KMS-11 (cell line): ENCODE measurements at regions not wholly inside any gene's neighbourhood (a gene's known extent, or its start where the extent isn't known, plus 50 kb on each side); places are given as distances from the start of the nearest gene placed in this dataset.
"Not testable (repeated sequence)": the region's sequence is repeated elsewhere in the genome, so short reads cannot be mapped to it uniquely, and the experiment has no call there.

Experiments
- H2AFZ ChIP-seq: fragments of 200-600 bp; sonication (generic); 2 replicates; pipeline ENCODE4 v1.6.1; 2016; ENCODE audit warnings: antibody characterized with exemption, mixed run types, low read depth
- H3K27ac ChIP-seq: fragments of 200-600 bp; sonication (generic); 2 replicates; pipeline ENCODE4 v1.6.1; 2016; ENCODE audit warnings: mild to moderate bottlenecking, mixed run types
- H3K27me3 ChIP-seq: fragments of 200-600 bp; sonication (generic); 2 replicates; pipeline ENCODE4 v1.6.1; 2017; ENCODE audit warnings: mild to moderate bottlenecking, low read depth, mixed run types, moderate library complexity; ENCODE audit not compliant: insufficient read depth
- H3K36me3 ChIP-seq: fragments of 200-600 bp; sonication (generic); 2 replicates; pipeline ENCODE4 v1.6.1; 2017; ENCODE audit warnings: mild to moderate bottlenecking, mixed run types; ENCODE audit not compliant: insufficient read depth
- H3K4me1 ChIP-seq: fragments of 200-600 bp; sonication (generic); 2 replicates; pipeline ENCODE4 v1.6.1; 2016; ENCODE audit warnings: mild to moderate bottlenecking, low read depth, mixed run types; ENCODE audit not compliant: poor library complexity, severe bottlenecking
- H3K4me2 ChIP-seq: fragments of 200-600 bp; sonication (generic); 2 replicates; pipeline ENCODE4 v1.7.0; 2016; ENCODE audit warnings: mild to moderate bottlenecking, mixed run types
- H3K4me3 ChIP-seq: fragments of 200-600 bp; sonication (generic); IDR thresholded peaks from 2 replicates; pipeline ENCODE4 v1.6.1; 2017; ENCODE audit warnings: low read depth, low read length, mixed read lengths; ENCODE audit not compliant: insufficient read depth
- H3K79me2 ChIP-seq: fragments of 200-600 bp; sonication (generic); 2 replicates; pipeline ENCODE4 v1.6.1; 2016; ENCODE audit warnings: low read depth, mixed run types; ENCODE audit not compliant: insufficient read depth
- H3K9ac ChIP-seq: fragments of 200-600 bp; sonication (generic); 2 replicates; pipeline ENCODE4 v1.6.1; 2016; ENCODE audit warnings: mild to moderate bottlenecking, mixed run types
- H4K20me1 ChIP-seq: fragments of 200-600 bp; sonication (generic); 2 replicates; pipeline ENCODE4 v1.6.1; 2016; ENCODE audit warnings: mild to moderate bottlenecking, mixed run types; ENCODE audit not compliant: insufficient read depth
- TF ChIP-seq, protein P1 (sequence below): fragments of 200-600 bp; sonication (generic); conservative IDR thresholded peaks from 2 replicates; pipeline ENCODE4 v1.6.1; 2017; ENCODE audit warnings: low read depth, mild to moderate bottlenecking, antibody characterized with exemption, low read length, moderate library complexity, mixed read lengths

DNA sequence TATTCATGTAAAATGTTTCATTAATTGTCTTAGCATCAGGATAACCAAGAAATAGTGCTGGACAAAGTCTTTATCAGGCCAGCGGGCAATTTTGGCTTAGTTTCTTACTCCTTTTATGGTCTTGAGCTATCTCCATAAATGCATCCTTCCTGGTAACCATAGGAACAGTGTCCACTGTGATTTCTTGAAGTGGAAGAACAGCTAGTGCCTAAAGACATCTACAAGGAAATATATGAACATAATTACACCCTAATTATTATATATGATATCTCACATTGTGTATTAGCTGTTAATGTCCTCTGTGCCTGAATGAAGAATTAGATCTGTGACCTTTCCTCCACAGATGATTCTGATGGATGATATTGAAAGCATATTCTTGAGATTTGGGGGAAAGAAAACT lies 286.7 kb upstream of the ATXN7L3B start:
- Histone ChIP-seq H3K79me2 (no peaks in the 10 kb centered on the region), H3K27me3 (no peaks in the 10 kb centered on the region), H4K20me1 (no peaks in the 10 kb centered on the region)

DNA sequence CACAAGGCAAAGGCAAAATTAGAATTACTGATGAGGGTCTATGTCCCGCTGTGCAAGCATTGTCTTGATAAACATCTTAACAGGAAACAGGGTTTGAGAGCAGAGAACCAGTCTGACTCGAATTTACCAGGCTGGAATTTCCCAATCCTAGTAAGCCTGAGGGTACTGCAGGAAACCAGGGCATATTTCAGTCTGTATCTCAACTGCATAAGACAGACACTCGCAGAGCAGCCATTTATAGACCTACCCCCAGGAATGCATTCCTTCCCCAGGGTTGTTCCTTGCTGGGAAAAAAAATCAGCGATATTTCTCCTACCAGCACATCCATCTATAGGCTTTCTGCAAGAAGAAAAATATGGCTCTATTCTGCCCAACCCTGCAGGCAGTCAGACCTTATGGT lies 283.8 kb upstream of the ATXN7L3B start:
- H3K4me3 ChIP-seq, H3K79me2 ChIP-seq, H3K36me3 ChIP-seq, H3K9ac ChIP-seq, H4K20me1 ChIP-seq, H3K27me3 ChIP-seq, H3K4me2 ChIP-seq, H3K27ac ChIP-seq, H2AFZ ChIP-seq, H3K4me1 ChIP-seq: not testable (repeated sequence)

More for the DNA sequence above, 286.7 kb upstream of the ATXN7L3B start:
- Histone ChIP-seq H3K4me1 (no peaks in the 10 kb centered on the region), H2AFZ (no peak overlapping the region), H3K36me3 (no peaks in the 10 kb centered on the region), H3K27ac (no peak overlapping the region), H3K4me2 (no peak overlapping the region), H3K9ac (no peak overlapping the region), H3K4me3 (no peak overlapping the region)
- TF ChIP-seq, protein P1, sequence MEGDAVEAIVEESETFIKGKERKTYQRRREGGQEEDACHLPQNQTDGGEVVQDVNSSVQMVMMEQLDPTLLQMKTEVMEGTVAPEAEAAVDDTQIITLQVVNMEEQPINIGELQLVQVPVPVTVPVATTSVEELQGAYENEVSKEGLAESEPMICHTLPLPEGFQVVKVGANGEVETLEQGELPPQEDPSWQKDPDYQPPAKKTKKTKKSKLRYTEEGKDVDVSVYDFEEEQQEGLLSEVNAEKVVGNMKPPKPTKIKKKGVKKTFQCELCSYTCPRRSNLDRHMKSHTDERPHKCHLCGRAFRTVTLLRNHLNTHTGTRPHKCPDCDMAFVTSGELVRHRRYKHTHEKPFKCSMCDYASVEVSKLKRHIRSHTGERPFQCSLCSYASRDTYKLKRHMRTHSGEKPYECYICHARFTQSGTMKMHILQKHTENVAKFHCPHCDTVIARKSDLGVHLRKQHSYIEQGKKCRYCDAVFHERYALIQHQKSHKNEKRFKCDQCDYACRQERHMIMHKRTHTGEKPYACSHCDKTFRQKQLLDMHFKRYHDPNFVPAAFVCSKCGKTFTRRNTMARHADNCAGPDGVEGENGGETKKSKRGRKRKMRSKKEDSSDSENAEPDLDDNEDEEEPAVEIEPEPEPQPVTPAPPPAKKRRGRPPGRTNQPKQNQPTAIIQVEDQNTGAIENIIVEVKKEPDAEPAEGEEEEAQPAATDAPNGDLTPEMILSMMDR, result no peak

DNA sequence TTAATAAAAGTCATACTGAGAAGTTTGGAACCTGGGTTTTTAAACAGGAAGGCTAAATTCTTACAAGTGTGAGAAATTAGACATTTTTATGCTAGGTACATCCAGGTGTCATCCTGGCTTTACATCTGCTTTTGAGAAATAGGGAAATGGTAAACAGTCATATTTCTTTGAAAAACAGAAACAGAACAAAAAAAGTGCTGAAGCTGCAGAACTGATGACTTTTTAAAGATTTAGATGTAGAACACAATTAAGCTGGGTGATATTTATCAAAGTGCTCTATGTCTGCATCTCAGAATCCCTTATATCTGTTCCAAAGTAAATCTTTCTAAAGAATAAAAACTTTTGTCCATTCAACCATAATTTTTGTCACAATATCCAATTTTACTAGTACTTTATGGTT lies 282.9 kb upstream of the ATXN7L3B start:
- TF ChIP-seq, protein P1, result no peak
- H3K9ac ChIP-seq, result no peak overlapping the region
- H3K27me3 ChIP-seq, result no peaks in the 10 kb centered on the region

DNA sequence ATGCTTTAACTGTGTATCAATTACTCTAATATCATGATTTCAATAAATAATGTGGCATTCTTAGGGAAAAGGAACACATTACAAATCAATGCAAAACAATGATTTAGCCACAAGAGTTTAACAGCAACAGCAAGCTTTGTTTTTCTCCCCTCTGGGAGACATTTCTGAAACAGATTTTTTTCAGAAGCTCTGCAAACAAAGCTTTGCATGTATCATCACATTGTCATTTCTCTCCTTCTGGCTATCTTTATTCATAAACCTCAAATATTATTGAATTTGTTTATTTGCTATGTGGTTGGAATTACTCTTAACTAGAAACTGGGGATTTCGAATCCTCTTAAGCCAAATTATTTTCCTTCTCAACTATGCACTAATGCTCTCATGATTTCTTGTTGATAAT lies 278.4 kb upstream of the ATXN7L3B start:
- no peaks in the 10 kb centered on the region for H3K36me3 ChIP-seq
- H3K4me2 ChIP-seq, result no peak overlapping the region
- TF ChIP-seq, protein P1, result no peak
- no peak overlapping the region for H3K9ac ChIP-seq
- H3K27me3 ChIP-seq, result no peaks in the 10 kb centered on the region
- H3K4me3 ChIP-seq, result no peak overlapping the region
- H2AFZ ChIP-seq, result no peak overlapping the region
- H3K4me1 ChIP-seq, result no peaks in the 10 kb centered on the region
- H3K27ac ChIP-seq, result no peak overlapping the region
- no peaks in the 10 kb centered on the region for H4K20me1 ChIP-seq
- no peaks in the 10 kb centered on the region for H3K79me2 ChIP-seq

More for the DNA sequence above, 282.9 kb upstream of the ATXN7L3B start:
- Histone ChIP-seq H3K4me1 (no peaks in the 10 kb centered on the region), H3K4me2 (no peak overlapping the region), H2AFZ (no peak overlapping the region), H3K36me3 (no peaks in the 10 kb centered on the region), H4K20me1 (no peaks in the 10 kb centered on the region), H3K27ac (no peak overlapping the region), H3K79me2 (no peaks in the 10 kb centered on the region), H3K4me3 (no peak overlapping the region)

DNA sequence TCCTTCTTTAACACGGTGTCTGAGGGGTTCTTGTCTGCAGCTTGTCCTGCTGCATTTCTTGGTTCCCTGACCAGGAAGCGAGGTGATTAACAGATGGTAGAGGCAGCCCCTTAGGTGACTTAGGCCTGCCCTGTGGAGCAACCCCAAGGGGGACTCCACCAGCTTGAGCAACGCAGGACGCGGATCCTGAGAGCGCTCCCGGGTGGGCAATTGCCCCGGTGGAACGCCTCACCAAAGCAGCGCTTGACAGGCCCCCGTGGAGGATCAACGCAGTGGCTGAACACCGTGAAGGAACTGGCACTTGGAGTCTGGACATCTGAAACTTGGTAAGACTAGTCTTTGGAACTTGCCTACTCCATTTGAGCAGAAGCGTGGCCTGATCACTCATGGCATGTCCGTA lies 272.9 kb upstream of the ATXN7L3B start:
- Histone ChIP-seq H3K9ac (no peak overlapping the region), H3K4me3 (no peak overlapping the region), H3K4me1 (no peaks in the 10 kb centered on the region), H3K27me3 (no peaks in the 10 kb centered on the region), H4K20me1 (no peaks in the 10 kb centered on the region), H3K79me2 (no peaks in the 10 kb centered on the region), H3K36me3 (no peaks in the 10 kb centered on the region), H3K27ac (no peak overlapping the region), H2AFZ (no peak overlapping the region), H3K4me2 (no peak overlapping the region)
- TF ChIP-seq, protein P1, result no peak

DNA sequence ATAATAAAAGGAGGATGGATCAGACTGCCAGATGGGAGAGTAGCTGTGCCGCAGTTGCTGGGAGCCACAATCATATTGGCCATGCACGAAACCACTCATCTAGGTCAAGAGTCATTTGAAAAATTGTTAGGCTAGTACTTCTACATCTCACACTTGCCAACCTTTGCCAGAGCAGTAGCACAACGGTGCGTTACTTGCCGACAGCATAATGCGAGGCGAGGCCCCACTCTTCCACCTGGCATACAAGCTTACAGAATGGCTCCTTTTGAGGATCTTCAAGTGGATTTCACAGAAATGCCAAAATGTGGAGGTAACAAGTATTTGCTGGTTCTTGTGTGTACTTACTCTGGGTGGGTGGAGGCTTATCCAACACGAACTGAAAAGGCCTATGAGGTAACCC lies 268.3 kb upstream of the ATXN7L3B start:
- not testable (repeated sequence) for H3K4me1 ChIP-seq, H3K4me2 ChIP-seq, H3K27ac ChIP-seq

More for the DNA sequence above, 268.3 kb upstream of the ATXN7L3B start:
- H4K20me1 ChIP-seq, H3K9ac ChIP-seq, H3K27me3 ChIP-seq, H3K79me2 ChIP-seq, H3K4me3 ChIP-seq, H3K36me3 ChIP-seq, H2AFZ ChIP-seq: not testable (repeated sequence)
